ENCODE measurements at regions not wholly inside any gene's neighbourhood (a gene's known extent, or its start where the extent isn't known, plus 50 kb on each side); places are given as distances from the start of the nearest gene placed in this dataset.

- TF ChIP-seq ZNF674 (CRISPR knock-in tag; IDR thresholded peaks at IDR 0.05; ENCODE audit: low read depth) = no peak
- no peak for TF ChIP-seq ZNF570 (CRISPR knock-in tag; IDR thresholded peaks at IDR 0.05; ENCODE audit: borderline replicate concordance)
- TF ChIP-seq ZNF207 (IDR thresholded peaks at IDR 0.05; ENCODE audit: borderline replicate concordance) = no peak
- no peak for TF ChIP-seq PRDM4 (CRISPR knock-in tag; IDR thresholded peaks at IDR 0.05; ENCODE audit: borderline replicate concordance)
- TF ChIP-seq FOXK1 (CRISPR knock-in tag; IDR thresholded peaks at IDR 0.05; ENCODE audit: borderline replicate concordance, low read depth) = no peak
- no peak for TF ChIP-seq MEIS2 (CRISPR knock-in tag; IDR thresholded peaks at IDR 0.05)
- no peak for TF ChIP-seq BATF2 (CRISPR knock-in tag; IDR thresholded peaks at IDR 0.05)
- TF ChIP-seq ZBTB20 (CRISPR knock-in tag; IDR thresholded peaks at IDR 0.05; ENCODE audit: borderline replicate concordance, low read depth) = no peak
- no peak for TF ChIP-seq ETS1 (CRISPR knock-in tag; IDR thresholded peaks at IDR 0.05)
- TF ChIP-seq ZNF691 (CRISPR knock-in tag; IDR thresholded peaks at IDR 0.05; ENCODE audit: borderline replicate concordance, low read depth) = no peak
- no peak for TF ChIP-seq CREBL2 (CRISPR knock-in tag; IDR thresholded peaks at IDR 0.05; ENCODE audit: borderline replicate concordance)
- H3K9ac ChIP-seq (ENCODE audit: insufficient read depth, low read depth, low read length) = no peak overlapping the region
- no peak overlapping the region for H3K27ac ChIP-seq (ENCODE audit: extremely low read length, insufficient read depth, low read length)
- H3K79me2 ChIP-seq (ENCODE audit: insufficient read depth, low read length) = no peaks in the 10 kb centered on the region
- peaks cover 1 to 3% of the 10 kb centered on the region in 2 experiments; a peak in 3 of 5 replicates for H3K27me3 ChIP-seq (ENCODE audit: control insufficient read depth in 1 of 2, insufficient read depth in 2 of 2, low read length in 2 of 2)
- no peak overlapping the region for H3K4me3 ChIP-seq (replicated peaks in 1 of 3; ENCODE audit: insufficient read depth in 1 of 3, low read depth in 2 of 3, low read length in 3 of 3)
- CTCF ChIA-PET (ENCODE audit: low intra/inter-chr PET ratio, low total read pairs) = no interaction called here
- H3K4me2 ChIP-seq (ENCODE audit: low read depth, low read length) = no peak overlapping the region
- no peaks in the 10 kb centered on the region for H4K20me1 ChIP-seq (ENCODE audit: insufficient read depth, low read length)
- no peak for ATAC-seq
- no peak for DNase-seq (ENCODE audit: low spot score)
- POLR2A ChIA-PET = no interaction called here
- H2AFZ ChIP-seq (ENCODE audit: low read length) = no peak overlapping the region
- in situ Hi-C loops (cut with HindIII; ENCODE audit: extremely low pct_ligation_motif_present, low pct_unique_long_range_greater_than_20kb) = loop anchor here (10.0 kb wide), 1 partner anchor 613 kb away; no protein-coding TSS in a partner anchor
- 0% methylated on average over 1 of the region's 1 CpG for WGBS (ENCODE audit: low lambda C conversion rate)
- no peak for FAIRE-seq
- BruUV-seq (replicated peaks) = no TSS peak
- peaks cover 15% of the 10 kb centered on the region for H3K4me1 ChIP-seq (ENCODE audit: insufficient read depth, low read length)
- H3K9me3 ChIP-seq (ENCODE audit: low read length) = no peaks in the 10 kb centered on the region
- no peaks in the 10 kb centered on the region for H3K36me3 ChIP-seq (replicated peaks in 1 of 2; ENCODE audit: control insufficient read depth in 1 of 2, insufficient read depth in 2 of 2, low read length in 2 of 2)
- intact Hi-C loops (cut with micrococcal nuclease; ENCODE audit: unreplicated experiment) = no loop called here
Measured at GRCh38 chr18:6487968-6488367, 73.3 kb upstream of the L3MBTL4 start.
